GM19463 (cell line): ENCODE measurements at regions not wholly inside any gene's neighbourhood (a gene's known extent, or its start where the extent isn't known, plus 50 kb on each side); places are given as distances from the start of the nearest gene placed in this dataset.

Experiments used
- ATAC-seq: cut with Tn5 transposase; IDR thresholded peaks from one replicate; pipeline ENCODE4 v1.9.1; 2021; ENCODE audit warnings: mild to moderate bottlenecking, moderate library complexity; ENCODE audit not compliant: unreplicated experiment

- ATAC-seq, result no peak
Measured at GRCh38 chr3:177554895-177555759, 357.8 kb upstream of the TBL1XR1 start.

- ATAC-seq, result no peak
Measured at GRCh38 chr3:177557548-177557947, 360.3 kb upstream of the TBL1XR1 start.

- ATAC-seq, result no peak
Measured at GRCh38 chr3:177561365-177561764, 364.1 kb upstream of the TBL1XR1 start.

- ATAC-seq, result no peak
Measured at GRCh38 chr3:177561769-177562392, 364.6 kb upstream of the TBL1XR1 start.

- ATAC-seq, result no peak
Measured at GRCh38 chr3:177563243-177563780, 366.0 kb upstream of the TBL1XR1 start.

GRCh38 chr3:177563792-177564191 lies 366.5 kb upstream of the TBL1XR1 start:
- ATAC-seq, result no peak

- no peak for ATAC-seq
Measured at GRCh38 chr3:177565981-177566380, 368.7 kb upstream of the TBL1XR1 start.

GRCh38 chr3:177567833-177568232 lies 370.6 kb upstream of the TBL1XR1 start:
- no peak for ATAC-seq

- ATAC-seq, result no peak
Measured at GRCh38 chr3:177569193-177569592, 371.9 kb upstream of the TBL1XR1 start.

- no peak for ATAC-seq
Measured at GRCh38 chr3:177569875-177570657, 372.8 kb upstream of the TBL1XR1 start.

- no peak for ATAC-seq
Measured at GRCh38 chr3:177571271-177571943, 374.1 kb upstream of the TBL1XR1 start.

GRCh38 chr3:177571944-177572315 lies 374.6 kb upstream of the TBL1XR1 start:
- ATAC-seq, result no peak

- ATAC-seq, result no peak
Measured at GRCh38 chr3:177574222-177574856, 377.1 kb upstream of the TBL1XR1 start.

GRCh38 chr3:177576746-177577145 lies 379.5 kb upstream of the TBL1XR1 start:
- no peak for ATAC-seq

GRCh38 chr3:177578488-177578887 lies 381.2 kb upstream of the TBL1XR1 start:
- ATAC-seq, result peak; percentile 70

GRCh38 chr3:177579419-177579818 lies 382.1 kb upstream of the TBL1XR1 start:
- no peak for ATAC-seq

GRCh38 chr3:177580437-177580836 lies 383.2 kb upstream of the TBL1XR1 start:
- no peak for ATAC-seq

- ATAC-seq, result no peak
Measured at GRCh38 chr3:177585271-177585670, 388.0 kb upstream of the TBL1XR1 start.

- no peak for ATAC-seq
Measured at GRCh38 chr3:177589041-177589650, 391.9 kb upstream of the TBL1XR1 start.

GRCh38 chr3:177589911-177590381 lies 392.7 kb upstream of the TBL1XR1 start:
- ATAC-seq, result peak; percentile 72
